CD4-positive, alpha-beta memory T cell (primary cell): ENCODE measurements at regions not wholly inside any gene's neighbourhood (a gene's known extent, or its start where the extent isn't known, plus 50 kb on each side); places are given as distances from the start of the nearest gene placed in this dataset.

Source experiments
- CTCF ChIA-PET: fragments of 350-600 bp; sonication (Branson Sonifier 250); formaldehyde crosslinking; loops from one replicate; lab custom pipeline; 2021; ENCODE audit warnings: inconsistent platforms; ENCODE audit not compliant: partially characterized antibody; lab: Charles Lee
- POLR2A ChIA-PET: fragments of 350-600 bp; sonication (Branson Sonifier 250); formaldehyde crosslinking; loops from one replicate; lab custom pipeline; 2021; ENCODE audit not compliant: partially characterized antibody; lab: Charles Lee
- DNase-seq, 5 donors: peaks; one replicate each; pipeline versions ENCODE4 v3.0.0 to v3.0.0-alpha.2; 2020 to 2022; ENCODE audit warnings: mixed read lengths in 1 of 5
- H3K27ac ChIP-seq: one replicate; pipeline ENCODE4 v1.7.0; 2013; ENCODE audit warnings: low read depth, low read length
- H3K27me3 ChIP-seq: 2 replicates; pipeline ENCODE4 v1.7.0; 2013; ENCODE audit warnings: mild to moderate bottlenecking, low read length, moderate library complexity; ENCODE audit not compliant: insufficient read depth
- H3K36me3 ChIP-seq: 2 replicates; pipeline ENCODE4 v1.7.0; 2013; ENCODE audit warnings: mild to moderate bottlenecking, low read length, moderate library complexity; ENCODE audit not compliant: insufficient read depth
- H3K4me1 ChIP-seq: 2 replicates; pipeline ENCODE4 v1.7.0; 2013; ENCODE audit warnings: mild to moderate bottlenecking, low read length, moderate library complexity; ENCODE audit not compliant: insufficient read depth
- H3K4me3 ChIP-seq, 2 donors: one replicate each; pipeline ENCODE4 v1.7.0; 2013; ENCODE audit warnings: low read length in 2 of 2, mild to moderate bottlenecking in 1 of 2
- H3K9me3 ChIP-seq, 2 donors: one replicate each; pipeline ENCODE4 v1.7.0; 2013; ENCODE audit warnings: low read length in 2 of 2, control low read depth in 1 of 2; ENCODE audit not compliant: control insufficient read depth in 1 of 2
- H3K27ac Mint-ChIP-seq, 7 donors: one replicate each; pipeline ENCODE4 v1.8.0; 2020 to 2021; ENCODE audit warnings: mixed read lengths in 7 of 7, mild to moderate bottlenecking in 6 of 7, inconsistent platforms in 3 of 7, moderate library complexity in 3 of 7
- H3K27me3 Mint-ChIP-seq, 2 donors: one replicate each; pipeline ENCODE4 v1.8.0; 2020 to 2021; ENCODE audit warnings: mixed read lengths in 2 of 2
- H3K36me3 Mint-ChIP-seq, 2 donors: one replicate each; pipeline ENCODE4 v1.8.0; 2020 to 2021; ENCODE audit warnings: mixed read lengths in 2 of 2, inconsistent platforms in 1 of 2, mild to moderate bottlenecking in 1 of 2
- H3K4me1 Mint-ChIP-seq, 4 donors: one replicate each; pipeline ENCODE4 v1.8.0; 2020 to 2021; ENCODE audit warnings: mixed read lengths in 4 of 4, mild to moderate bottlenecking in 1 of 4
- H3K4me3 Mint-ChIP-seq, 8 donors: one replicate each; pipeline ENCODE4 v1.8.0; 2020 to 2021; ENCODE audit warnings: mixed read lengths in 8 of 8, mild to moderate bottlenecking in 7 of 8, moderate library complexity in 6 of 8, inconsistent platforms in 3 of 8
- H3K9me3 Mint-ChIP-seq, 8 donors: one replicate each; pipeline ENCODE4 v1.8.0; 2020 to 2021; ENCODE audit warnings: mixed read lengths in 8 of 8, mild to moderate bottlenecking in 5 of 8, inconsistent platforms in 3 of 8, moderate library complexity in 1 of 8
- intact Hi-C: fragments of 100-400 bp; cut with micrococcal nuclease; formaldehyde crosslinking; loops from one replicate; pipeline ENCODE4 v1.15.1; 2023

DNA sequence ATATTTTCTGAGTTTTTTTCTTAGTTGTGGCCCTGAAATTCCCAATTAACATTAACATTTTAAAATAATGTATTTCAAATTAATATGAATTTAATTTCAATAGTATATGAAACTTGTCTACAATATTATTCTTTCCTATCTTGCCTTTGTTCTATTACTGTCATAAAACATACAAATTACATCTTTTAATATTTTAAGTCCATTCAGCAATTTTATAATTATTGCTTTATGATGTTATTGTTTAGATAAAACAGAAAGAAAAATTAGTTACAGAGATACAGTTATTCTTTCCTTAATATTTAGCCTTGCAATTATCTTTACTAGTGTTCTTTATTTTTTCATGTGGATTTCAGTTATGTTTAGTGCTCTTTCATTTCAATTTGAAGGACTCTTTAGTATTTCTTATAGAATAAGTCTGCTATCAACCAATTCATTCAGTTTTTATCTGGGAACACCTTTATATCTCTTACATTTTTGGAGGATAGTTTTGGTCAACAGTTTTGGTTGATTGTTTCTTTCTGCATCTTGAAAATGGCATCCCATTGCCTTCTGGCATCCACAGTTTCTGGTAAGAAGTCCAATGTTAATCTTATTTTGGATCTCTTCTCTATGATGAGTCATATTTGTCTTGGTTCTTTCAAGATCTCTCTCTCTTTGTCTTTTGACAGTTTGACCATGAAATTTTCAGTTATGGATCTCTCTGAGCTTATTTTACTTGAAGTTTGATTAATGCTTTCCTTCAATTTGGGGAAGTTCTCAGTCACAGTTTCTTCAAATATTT is 76.9 kb upstream of the CHST9 start:
- H3K4me1 ChIP-seq, result no peaks in the 10 kb centered on the region
- Mint-ChIP-seq H3K27me3 (no peaks in the 10 kb centered on the region), H3K4me3 (no peak overlapping the region), H3K9me3 (peaks cover 2 to 22% (median 13%) of the 10 kb centered on the region in 8 donors), H3K4me1 (no peaks in the 10 kb centered on the region), H3K27ac (no peak overlapping the region), H3K36me3 (no peaks in the 10 kb centered on the region)
- no peaks in the 10 kb centered on the region for H3K27me3 ChIP-seq
- POLR2A ChIA-PET, result no interaction called here
- H3K4me3 ChIP-seq, result no peak overlapping the region
- CTCF ChIA-PET, result no interaction called here
- H3K9me3 ChIP-seq, result no peaks in the 10 kb centered on the region
- H3K27ac ChIP-seq, result no peak overlapping the region
- intact Hi-C loops, result no loop called here
- no peak for DNase-seq
- H3K36me3 ChIP-seq, result no peaks in the 10 kb centered on the region

DNA sequence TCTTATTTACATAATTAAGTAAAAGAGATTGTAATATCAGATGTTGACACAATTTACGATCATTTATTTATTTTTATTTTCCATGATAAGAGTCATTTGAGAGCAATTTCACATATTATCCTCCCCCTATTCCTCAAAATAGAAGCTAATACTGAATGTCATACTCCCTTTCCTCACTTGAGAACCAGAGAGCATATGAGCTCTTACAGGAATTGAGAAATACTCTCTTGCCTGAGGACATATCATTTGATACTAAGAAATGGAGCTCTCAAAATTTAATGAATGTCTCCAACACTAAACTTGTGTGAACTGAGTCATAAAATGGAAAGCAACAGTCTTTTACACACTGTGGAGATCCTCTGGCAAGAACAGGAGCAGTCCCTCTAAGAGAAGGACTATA is 68.5 kb upstream of the CHST9 start:
- peaks cover 0 to 24% (median 8%) of the 10 kb centered on the region in 8 donors for H3K9me3 Mint-ChIP-seq
- no peak overlapping the region for H3K27ac ChIP-seq
- H3K4me1 ChIP-seq, result no peaks in the 10 kb centered on the region
- H3K27ac Mint-ChIP-seq, result no peak overlapping the region
- no peaks in the 10 kb centered on the region for H3K36me3 Mint-ChIP-seq
- H3K4me3 ChIP-seq, result no peak overlapping the region
- no peak for DNase-seq
- H3K27me3 ChIP-seq, result no peaks in the 10 kb centered on the region
- ChIA-PET CTCF (no interaction called here), POLR2A (no interaction called here)
- no peaks in the 10 kb centered on the region for H3K36me3 ChIP-seq
- no peaks in the 10 kb centered on the region for H3K9me3 ChIP-seq
- H3K27me3 Mint-ChIP-seq, result no peaks in the 10 kb centered on the region
- H3K4me1 Mint-ChIP-seq, result no peaks in the 10 kb centered on the region
- H3K4me3 Mint-ChIP-seq, result no peak overlapping the region
- intact Hi-C loops, result no loop called here

DNA sequence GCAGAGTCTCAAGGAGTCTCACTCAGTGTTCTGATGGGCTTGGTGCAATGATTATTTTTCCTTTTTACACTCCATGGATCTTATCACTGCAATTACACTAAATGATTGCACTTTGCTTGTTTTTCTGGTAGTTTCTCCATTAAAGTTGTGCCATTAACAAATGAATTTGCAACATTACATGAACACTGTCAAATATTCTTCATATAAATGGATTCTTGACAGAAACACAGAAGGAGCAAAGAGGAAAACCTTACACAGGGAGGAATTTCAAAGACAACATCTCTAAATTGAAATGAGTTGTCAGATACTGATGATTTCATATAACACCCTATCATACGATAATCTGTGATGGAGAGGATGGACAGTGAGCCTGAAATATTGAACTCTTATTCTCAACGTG is 65.4 kb upstream of the CHST9 start:
- Histone ChIP-seq H3K27ac (no peak overlapping the region), H3K9me3 (no peaks in the 10 kb centered on the region)

DNA sequence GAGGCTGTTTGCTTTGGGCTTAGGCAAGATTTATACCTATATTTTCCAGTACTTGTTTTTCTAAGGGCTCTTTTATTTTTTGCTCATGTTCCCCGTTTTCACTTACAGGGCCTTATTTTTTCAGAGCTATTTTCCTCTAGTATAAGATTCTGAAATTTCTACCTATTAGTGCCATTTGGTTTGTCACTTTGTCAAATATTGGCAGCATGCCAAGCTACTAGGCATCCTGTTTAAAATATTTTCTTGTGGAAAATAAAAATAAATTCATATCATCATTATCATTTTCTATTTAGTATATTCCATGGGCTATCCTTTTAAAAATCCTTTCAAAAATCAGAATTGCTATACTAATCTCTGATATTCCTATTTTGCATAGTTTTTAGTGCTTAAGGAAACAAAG is 64.8 kb upstream of the CHST9 start:
- Mint-ChIP-seq H3K4me1 (no peaks in the 10 kb centered on the region), H3K36me3 (no peaks in the 10 kb centered on the region), H3K9me3 (peaks cover 4 to 33% (median 11%) of the 10 kb centered on the region in 8 donors), H3K27me3 (no peaks in the 10 kb centered on the region), H3K4me3 (no peak overlapping the region), H3K27ac (no peak overlapping the region)
- H3K4me1 ChIP-seq, result no peaks in the 10 kb centered on the region
- intact Hi-C loops, result no loop called here
- CTCF ChIA-PET, result no interaction called here
- no peak overlapping the region for H3K4me3 ChIP-seq
- no peaks in the 10 kb centered on the region for H3K9me3 ChIP-seq
- H3K36me3 ChIP-seq, result no peaks in the 10 kb centered on the region
- no peak overlapping the region for H3K27ac ChIP-seq
- DNase-seq, result no peak
- POLR2A ChIA-PET, result no interaction called here
- H3K27me3 ChIP-seq, result no peaks in the 10 kb centered on the region

More for the DNA sequence above, 65.4 kb upstream of the CHST9 start:
- ChIA-PET CTCF (no interaction called here), POLR2A (no interaction called here)
- Histone ChIP-seq H3K4me3 (no peak overlapping the region), H3K36me3 (no peaks in the 10 kb centered on the region), H3K4me1 (no peaks in the 10 kb centered on the region), H3K27me3 (no peaks in the 10 kb centered on the region)
- Mint-ChIP-seq H3K4me3 (no peak overlapping the region), H3K4me1 (no peaks in the 10 kb centered on the region), H3K27me3 (no peaks in the 10 kb centered on the region), H3K9me3 (peaks cover 4 to 33% (median 11%) of the 10 kb centered on the region in 8 donors), H3K27ac (no peak overlapping the region), H3K36me3 (no peaks in the 10 kb centered on the region)
- intact Hi-C loops, result no loop called here
- DNase-seq, result no peak

DNA sequence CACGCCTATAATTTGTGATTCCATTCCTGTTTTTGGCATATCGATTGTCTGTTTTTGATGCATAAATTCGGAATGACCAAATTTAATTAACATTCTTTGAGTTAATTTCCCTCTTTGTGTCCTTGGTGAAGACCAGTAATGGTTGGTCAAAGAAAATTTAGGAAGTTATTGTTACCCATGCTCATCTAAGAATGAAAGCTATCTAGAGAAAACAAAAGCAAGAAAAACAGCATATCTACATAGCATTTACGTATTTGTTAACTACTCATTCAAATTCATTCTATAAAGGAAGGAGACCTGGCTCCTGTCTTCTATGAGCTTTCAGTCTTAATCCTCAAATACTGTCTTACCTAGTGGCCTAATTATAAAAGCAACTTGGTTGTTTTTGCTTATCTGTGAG is 59.2 kb upstream of the CHST9 start:
- Mint-ChIP-seq H3K4me3 (no peak overlapping the region), H3K27me3 (no peaks in the 10 kb centered on the region), H3K27ac (no peak overlapping the region), H3K4me1 (no peaks in the 10 kb centered on the region), H3K9me3 (peaks cover 6 to 16% (median 8%) of the 10 kb centered on the region in 8 donors), H3K36me3 (no peaks in the 10 kb centered on the region)
- Histone ChIP-seq H3K4me3 (no peak overlapping the region), H3K27me3 (no peaks in the 10 kb centered on the region), H3K4me1 (no peaks in the 10 kb centered on the region), H3K36me3 (no peaks in the 10 kb centered on the region), H3K27ac (no peak overlapping the region), H3K9me3 (no peaks in the 10 kb centered on the region)
- intact Hi-C loops, result no loop called here
- POLR2A ChIA-PET, result no interaction called here
- CTCF ChIA-PET, result no interaction called here
- no peak for DNase-seq

DNA sequence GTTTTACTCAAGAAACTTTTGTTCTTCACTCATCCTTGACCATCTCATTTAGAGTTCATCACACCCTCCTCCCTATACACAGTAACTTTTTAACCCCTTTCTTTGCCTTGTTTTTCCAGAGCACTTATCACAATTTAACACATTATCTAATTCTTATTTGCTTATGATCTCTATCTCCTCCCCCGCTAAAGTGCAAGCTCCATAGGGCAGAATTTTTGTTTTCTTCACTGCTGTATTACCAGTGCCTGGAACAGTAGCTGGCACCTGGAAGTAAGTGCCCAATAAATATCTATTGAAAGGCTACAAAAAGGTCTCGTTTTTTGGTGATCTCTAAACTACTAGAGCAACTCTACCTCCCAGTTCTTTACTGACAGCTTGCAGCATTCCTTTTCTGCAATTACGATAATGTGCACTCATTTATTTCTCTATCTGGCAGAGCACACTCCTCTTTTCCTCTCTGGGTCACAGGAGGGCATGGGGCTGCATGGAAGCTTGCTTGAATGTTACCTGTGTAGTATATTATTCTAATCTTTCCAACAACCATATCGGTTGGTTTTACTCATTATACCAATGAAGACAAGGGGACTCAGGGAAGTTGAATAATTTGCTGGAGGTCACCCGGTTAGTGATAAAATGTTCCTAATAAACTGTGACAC is 57.4 kb upstream of the CHST9 start:
- no peaks in the 10 kb centered on the region for H3K27me3 Mint-ChIP-seq
- H3K4me1 Mint-ChIP-seq, result no peaks in the 10 kb centered on the region
- Histone ChIP-seq H3K4me1 (no peaks in the 10 kb centered on the region), H3K27me3 (no peaks in the 10 kb centered on the region), H3K9me3 (no peaks in the 10 kb centered on the region), H3K36me3 (no peaks in the 10 kb centered on the region), H3K4me3 (no peak overlapping the region), H3K27ac (no peak overlapping the region)
- intact Hi-C loops, result no loop called here
- no peak overlapping the region for H3K27ac Mint-ChIP-seq
- no peaks in the 10 kb centered on the region for H3K36me3 Mint-ChIP-seq
- H3K4me3 Mint-ChIP-seq, result no peak overlapping the region
- peaks cover 5 to 15% (median 7%) of the 10 kb centered on the region in 8 donors for H3K9me3 Mint-ChIP-seq
- ChIA-PET CTCF (no interaction called here), POLR2A (no interaction called here)
- no peak for DNase-seq

DNA sequence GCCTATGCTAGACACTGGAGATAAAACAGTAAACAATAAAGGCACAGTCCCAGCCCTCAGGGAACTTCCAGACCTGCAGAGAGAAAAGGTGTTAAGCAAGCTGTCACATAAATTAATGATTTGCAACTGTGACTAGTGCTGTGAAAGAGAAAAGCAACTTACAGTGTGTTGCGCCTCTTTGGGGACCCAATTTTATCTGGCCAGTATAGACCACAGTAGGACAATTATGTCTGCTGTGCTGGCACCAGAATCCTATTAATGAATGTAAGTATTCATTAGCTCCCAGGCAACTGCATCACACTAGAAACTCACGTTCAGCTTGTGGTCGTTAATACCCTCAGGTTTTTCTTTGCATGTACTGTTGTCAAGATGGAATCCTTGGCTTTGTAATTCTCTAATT is 55.3 kb upstream of the CHST9 start:
- H3K27me3 Mint-ChIP-seq, result no peaks in the 10 kb centered on the region
- Histone ChIP-seq H3K4me1 (no peaks in the 10 kb centered on the region), H3K9me3 (no peaks in the 10 kb centered on the region), H3K27me3 (no peaks in the 10 kb centered on the region), H3K27ac (no peak overlapping the region), H3K36me3 (no peaks in the 10 kb centered on the region), H3K4me3 (no peak overlapping the region)
- no peak overlapping the region for H3K4me3 Mint-ChIP-seq
- H3K36me3 Mint-ChIP-seq, result no peaks in the 10 kb centered on the region
- H3K27ac Mint-ChIP-seq, result no peak overlapping the region
- peaks cover 0 to 8% (median 6%) of the 10 kb centered on the region in 8 donors for H3K9me3 Mint-ChIP-seq
- intact Hi-C loops, result no loop called here
- DNase-seq, result no peak
- ChIA-PET CTCF (no interaction called here), POLR2A (no interaction called here)
- no peaks in the 10 kb centered on the region for H3K4me1 Mint-ChIP-seq
